WTC11 (cell line): ENCODE measurements at regions not wholly inside any gene's neighbourhood (a gene's known extent, or its start where the extent isn't known, plus 50 kb on each side); places are given as distances from the start of the nearest gene placed in this dataset.

ENCODE experiments used
- ATAC-seq: fragments of 200-7000 bp; cut with Tn5 transposase; 2 replicates; pipeline ENCODE4 v1.10.0; 2021; ENCODE audit warnings: mild to moderate bottlenecking, moderate library complexity
- CTCF ChIA-PET: fragments of 300-600 bp; sonication (Branson Sonifier 250); formaldehyde crosslinking; loops from one replicate; lab custom pipeline; 2021; ENCODE audit warnings: antibody characterized with exemption; lab: Charles Lee
- POLR2A ChIA-PET: fragments of 350-600 bp; sonication (Branson Sonifier 250); formaldehyde crosslinking; loops from one replicate; lab custom pipeline; 2021; ENCODE audit warnings: antibody characterized with exemption; lab: Charles Lee
- DNase-seq: peaks from one replicate; pipeline ENCODE4 v3.0.0; 2021; ENCODE audit warnings: low spot score
- H3K27ac Mint-ChIP-seq: 2 replicates; pipeline ENCODE4 v1.8.0; 2021; ENCODE audit warnings: mixed read lengths
- H3K27me3 Mint-ChIP-seq: 2 replicates; pipeline ENCODE4 v1.8.0; 2021; ENCODE audit warnings: low read depth, mild to moderate bottlenecking, moderate library complexity, mixed read lengths
- H3K36me3 Mint-ChIP-seq: 2 replicates; pipeline ENCODE4 v1.8.0; 2021; ENCODE audit warnings: mixed read lengths
- H3K4me1 Mint-ChIP-seq: 2 replicates; pipeline ENCODE4 v1.8.0; 2022; ENCODE audit warnings: mixed read lengths
- H3K4me3 Mint-ChIP-seq: 2 replicates; pipeline ENCODE4 v1.8.0; 2021; ENCODE audit warnings: mild to moderate bottlenecking, moderate library complexity, mixed read lengths
- H3K9me3 Mint-ChIP-seq: 2 replicates; pipeline ENCODE4 v1.8.0; 2021; ENCODE audit warnings: mixed read lengths
- E2F4 ChIP-seq: sonication (generic); formaldehyde crosslinking; IDR thresholded peaks from 2 replicates; pipeline ENCODE4 v1.8.1; 2022; ENCODE audit warnings: low read depth, mild to moderate bottlenecking, moderate library complexity, missing genetic modification reagents, borderline replicate concordance
- EMX1 ChIP-seq: fragments of 250-450 bp; sonication (Bioruptor Pico); IDR thresholded peaks from 2 replicates; pipeline ENCODE4 v1.8.0; 2021; ENCODE audit warnings: mild to moderate bottlenecking
- FOXJ3 ChIP-seq: sonication (generic); formaldehyde crosslinking; IDR thresholded peaks from 2 replicates; pipeline ENCODE4 v1.9.0; 2021; ENCODE audit warnings: missing genetic modification reagents, mild to moderate bottlenecking, borderline replicate concordance
- GRHL2 ChIP-seq: fragments of 250-450 bp; sonication (Bioruptor Pico); IDR thresholded peaks from 2 replicates; pipeline ENCODE4 v1.8.0; 2022; ENCODE audit warnings: mild to moderate bottlenecking, moderate library complexity; ENCODE audit not compliant: insufficient replicate concordance, severe bottlenecking
- GTF2I ChIP-seq: fragments of 250-450 bp; sonication (Bioruptor Pico); conservative IDR thresholded peaks from 2 replicates; pipeline ENCODE4 v1.4.0; 2021; ENCODE audit warnings: mild to moderate bottlenecking
- IRF2 ChIP-seq: sonication (generic); formaldehyde crosslinking; IDR thresholded peaks from 2 replicates; pipeline ENCODE4 v1.8.0; 2022; ENCODE audit warnings: low read depth, missing genetic modification reagents, borderline replicate concordance
- JUN ChIP-seq: sonication (generic); formaldehyde crosslinking; IDR thresholded peaks from 2 replicates; pipeline ENCODE4 v1.8.0; 2023; ENCODE audit warnings: mild to moderate bottlenecking, missing genetic modification reagents
- NFATC4 ChIP-seq: fragments of 250-450 bp; sonication (Bioruptor Pico); IDR thresholded peaks from 2 replicates; pipeline ENCODE4 v1.9.0; 2021; ENCODE audit warnings: mild to moderate bottlenecking
- PRDM15 ChIP-seq: sonication (generic); formaldehyde crosslinking; IDR thresholded peaks from 2 replicates; pipeline ENCODE4 v1.8.0; 2022; ENCODE audit warnings: missing genetic modification reagents
- PRRX2 ChIP-seq: fragments of 250-450 bp; sonication (Bioruptor Pico); IDR thresholded peaks from 2 replicates; pipeline ENCODE4 v1.8.0; 2021; ENCODE audit warnings: mild to moderate bottlenecking
- RORB ChIP-seq: fragments of 250-450 bp; sonication (Bioruptor Pico); IDR thresholded peaks from 2 replicates; pipeline ENCODE4 v1.9.0; 2021; ENCODE audit warnings: mild to moderate bottlenecking
- SMAD3 ChIP-seq: sonication (generic); formaldehyde crosslinking; IDR thresholded peaks from 2 replicates; pipeline ENCODE4 v1.8.0; 2022; ENCODE audit warnings: missing genetic modification reagents, mild to moderate bottlenecking, borderline replicate concordance
- SP1 ChIP-seq: sonication (generic); formaldehyde crosslinking; conservative IDR thresholded peaks from 2 replicates; pipeline ENCODE4 v1.8.1; 2022; ENCODE audit warnings: missing genetic modification reagents
- TCF7 ChIP-seq: sonication (generic); formaldehyde crosslinking; IDR thresholded peaks from 2 replicates; pipeline ENCODE4 v1.8.0; 2022; ENCODE audit warnings: mild to moderate bottlenecking, low read depth, missing genetic modification reagents, moderate library complexity
- ZBTB21 ChIP-seq: sonication (generic); formaldehyde crosslinking; IDR thresholded peaks from 2 replicates; pipeline ENCODE4 v1.8.1; 2023; ENCODE audit warnings: mild to moderate bottlenecking, missing genetic modification reagents, borderline replicate concordance
- ZNF317 ChIP-seq: sonication (generic); formaldehyde crosslinking; IDR thresholded peaks from 2 replicates; pipeline ENCODE4 v1.8.1; 2023; ENCODE audit warnings: low read depth, mild to moderate bottlenecking, moderate library complexity, missing genetic modification reagents, borderline replicate concordance
- TF ChIP-seq, protein P1 (sequence below): sonication (generic); formaldehyde crosslinking; IDR thresholded peaks from 2 replicates; pipeline ENCODE4 v1.8.0; 2022; ENCODE audit warnings: mild to moderate bottlenecking, missing genetic modification reagents
- TF ChIP-seq, protein P2 (sequence below): fragments of 250-450 bp; sonication (Bioruptor Pico); conservative IDR thresholded peaks from 2 replicates; pipeline ENCODE4 v1.9.0; 2021; ENCODE audit warnings: mild to moderate bottlenecking
- TF ChIP-seq, protein P3 (sequence below): sonication (generic); formaldehyde crosslinking; conservative IDR thresholded peaks from 2 replicates; pipeline ENCODE4 v1.8.1; 2022; ENCODE audit warnings: mild to moderate bottlenecking, missing genetic modification reagents
- TF ChIP-seq, protein P4 (sequence below): sonication (generic); formaldehyde crosslinking; IDR thresholded peaks from 2 replicates; pipeline ENCODE4 v1.8.1; 2022; ENCODE audit warnings: low read depth, missing genetic modification reagents, borderline replicate concordance
- TF ChIP-seq, protein P5 (sequence below): sonication (generic); formaldehyde crosslinking; IDR thresholded peaks from 2 replicates; pipeline ENCODE4 v1.8.0; 2022; ENCODE audit warnings: mild to moderate bottlenecking, missing genetic modification reagents

DNA sequence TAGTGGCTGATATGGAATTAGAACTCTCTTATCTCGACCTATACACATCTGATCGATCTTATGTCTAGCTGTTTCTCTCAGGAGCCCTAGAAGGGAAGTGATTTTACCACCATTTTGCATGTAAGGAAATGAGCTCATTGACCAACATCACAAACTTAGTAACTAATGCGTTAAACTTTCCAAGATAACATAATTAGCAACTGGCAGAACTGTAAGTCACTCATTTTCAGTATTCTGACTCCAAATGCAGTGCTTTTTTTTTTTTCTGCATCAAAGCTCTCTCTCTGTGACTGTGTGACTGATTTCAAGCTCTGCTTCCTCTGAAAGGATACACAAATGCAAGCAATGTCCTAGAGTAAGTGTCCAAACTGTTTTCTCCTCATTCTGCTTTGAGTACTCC lies 68.1 kb upstream of the FBXL7 start (continued):
- TF ChIP-seq, protein P1, sequence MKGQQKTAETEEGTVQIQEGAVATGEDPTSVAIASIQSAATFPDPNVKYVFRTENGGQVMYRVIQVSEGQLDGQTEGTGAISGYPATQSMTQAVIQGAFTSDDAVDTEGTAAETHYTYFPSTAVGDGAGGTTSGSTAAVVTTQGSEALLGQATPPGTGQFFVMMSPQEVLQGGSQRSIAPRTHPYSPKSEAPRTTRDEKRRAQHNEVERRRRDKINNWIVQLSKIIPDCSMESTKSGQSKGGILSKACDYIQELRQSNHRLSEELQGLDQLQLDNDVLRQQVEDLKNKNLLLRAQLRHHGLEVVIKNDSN (CRISPR knock-in tag), result no peak
- TF ChIP-seq FOXJ3, result no peak
- TF ChIP-seq PRRX2, result no peak
- no peak for TF ChIP-seq GRHL2 (CRISPR knock-in tag)
- no peak for TF ChIP-seq GTF2I
- TF ChIP-seq ZNF317, result no peak

DNA sequence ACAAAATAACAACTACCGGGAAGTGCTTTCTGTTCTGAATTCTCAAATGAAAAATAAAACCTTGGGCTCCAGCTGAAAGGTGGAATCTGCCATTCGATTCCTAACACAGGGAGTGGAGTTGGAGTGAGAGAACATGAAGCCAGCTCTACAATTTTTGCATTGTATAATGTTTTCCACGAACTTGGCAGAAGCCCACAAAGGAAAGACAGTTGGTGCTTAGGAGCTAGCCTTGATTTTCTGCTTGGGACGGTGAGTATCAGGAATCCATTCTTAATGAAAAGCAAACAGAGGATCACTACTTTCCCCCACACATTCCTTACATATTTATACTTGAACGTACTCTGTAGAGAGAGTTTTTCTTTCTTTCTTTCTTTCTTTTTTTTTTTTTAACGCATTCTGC lies 74.2 kb upstream of the FBXL7 start:
- Mint-ChIP-seq H3K9me3 (no peaks in the 10 kb centered on the region), H3K27me3 (no peaks in the 10 kb centered on the region), H3K27ac (peak overlapping the region; percentile 60; the same call in 1 of the 2 replicates), H3K4me1 (peaks cover 18% of the 10 kb centered on the region), H3K4me3 (peak overlapping the region; percentile 18), H3K36me3 (no peaks in the 10 kb centered on the region)
- peak; percentile 83 for ATAC-seq
- DNase-seq, result no peak
- POLR2A ChIA-PET, result no interaction called here
- TF ChIP-seq IRF2 (CRISPR knock-in tag) (no peak), SP1 (CRISPR knock-in tag) (no peak), TCF7 (no peak), SMAD3 (CRISPR knock-in tag) (no peak), PRDM15 (CRISPR knock-in tag) (no peak), NFATC4 (CRISPR knock-in tag) (no peak)
- TF ChIP-seq, protein P1 (CRISPR knock-in tag), result no peak
- TF ChIP-seq, protein P2, sequence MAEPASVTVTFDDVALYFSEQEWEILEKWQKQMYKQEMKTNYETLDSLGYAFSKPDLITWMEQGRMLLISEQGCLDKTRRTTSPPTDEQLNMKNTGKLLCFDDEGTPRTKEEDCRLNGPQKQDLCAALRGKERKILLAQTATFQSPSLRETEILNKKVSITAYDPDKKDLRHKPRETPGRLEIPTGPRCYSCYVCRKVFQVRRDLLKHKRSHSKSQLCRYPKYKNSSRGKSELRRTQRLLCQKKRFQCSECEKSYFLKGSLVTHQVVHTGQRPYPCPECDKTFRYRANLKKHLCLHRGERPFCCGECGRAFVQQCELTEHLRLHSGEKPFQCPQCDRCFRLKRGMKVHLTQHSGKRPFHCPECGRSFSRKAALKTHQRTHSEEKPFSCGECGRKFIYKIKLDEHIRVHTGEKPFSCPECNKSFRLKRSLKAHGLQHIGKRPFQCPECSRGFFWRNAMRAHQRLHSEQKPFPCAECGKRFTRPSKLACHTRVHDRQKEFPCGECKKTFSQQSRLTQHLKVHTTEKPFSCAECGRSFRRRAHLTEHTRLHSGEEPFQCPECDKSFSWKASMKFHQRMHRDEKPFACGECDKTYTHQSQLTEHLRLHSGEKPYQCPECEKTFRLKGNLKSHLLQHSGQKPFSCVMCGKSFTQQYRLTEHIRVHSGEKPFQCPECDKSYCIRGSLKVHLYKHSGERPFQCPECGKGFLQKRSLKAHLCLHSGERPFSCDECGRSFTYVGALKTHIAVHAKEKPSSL (CRISPR knock-in tag), result no peak
- TF ChIP-seq, protein P3, sequence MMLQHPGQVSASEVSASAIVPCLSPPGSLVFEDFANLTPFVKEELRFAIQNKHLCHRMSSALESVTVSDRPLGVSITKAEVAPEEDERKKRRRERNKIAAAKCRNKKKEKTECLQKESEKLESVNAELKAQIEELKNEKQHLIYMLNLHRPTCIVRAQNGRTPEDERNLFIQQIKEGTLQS (CRISPR knock-in tag), result no peak
- CTCF ChIA-PET, result interaction anchor here (0.5 to 1.9 kb wide), 3 partner anchors 116 to 638 kb away, joined by 4 to 6 read pairs (median 5); no protein-coding TSS in a partner anchor

DNA sequence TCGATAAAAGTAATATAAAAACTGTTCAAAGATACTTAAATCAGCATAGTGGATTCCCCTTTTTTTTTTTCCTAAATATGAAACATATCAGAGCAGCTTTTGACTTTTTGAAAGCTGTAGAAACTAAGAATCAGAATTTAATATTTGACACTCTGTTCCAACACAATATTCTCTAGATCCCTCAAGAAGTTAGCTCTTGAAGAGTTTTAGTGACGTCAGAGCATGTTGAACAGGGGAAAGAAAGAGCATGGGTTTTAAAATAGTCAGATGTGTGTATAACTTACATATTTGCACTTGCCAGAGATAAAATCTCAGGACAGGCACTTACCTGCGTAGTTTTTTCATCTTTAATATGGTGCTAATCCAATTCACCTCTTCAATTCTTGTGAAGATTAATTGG lies 75.2 kb upstream of the FBXL7 start:
- ChIA-PET POLR2A (no interaction called here), CTCF (interaction anchor here (1.9 kb wide), 1 partner anchor 319 kb away, joined by 5 read pairs; no protein-coding TSS in a partner anchor)
- ATAC-seq (no peak), DNase-seq (no peak)
- Mint-ChIP-seq H3K4me1 (peaks cover 18% of the 10 kb centered on the region), H3K9me3 (no peaks in the 10 kb centered on the region), H3K36me3 (no peaks in the 10 kb centered on the region), H3K27ac (no peak overlapping the region), H3K27me3 (no peaks in the 10 kb centered on the region), H3K4me3 (no peak overlapping the region)
- no peak for TF ChIP-seq ZBTB21 (CRISPR knock-in tag)
- no peak for TF ChIP-seq RORB (CRISPR knock-in tag)
- TF ChIP-seq JUN, result no peak
- TF ChIP-seq, protein P4, sequence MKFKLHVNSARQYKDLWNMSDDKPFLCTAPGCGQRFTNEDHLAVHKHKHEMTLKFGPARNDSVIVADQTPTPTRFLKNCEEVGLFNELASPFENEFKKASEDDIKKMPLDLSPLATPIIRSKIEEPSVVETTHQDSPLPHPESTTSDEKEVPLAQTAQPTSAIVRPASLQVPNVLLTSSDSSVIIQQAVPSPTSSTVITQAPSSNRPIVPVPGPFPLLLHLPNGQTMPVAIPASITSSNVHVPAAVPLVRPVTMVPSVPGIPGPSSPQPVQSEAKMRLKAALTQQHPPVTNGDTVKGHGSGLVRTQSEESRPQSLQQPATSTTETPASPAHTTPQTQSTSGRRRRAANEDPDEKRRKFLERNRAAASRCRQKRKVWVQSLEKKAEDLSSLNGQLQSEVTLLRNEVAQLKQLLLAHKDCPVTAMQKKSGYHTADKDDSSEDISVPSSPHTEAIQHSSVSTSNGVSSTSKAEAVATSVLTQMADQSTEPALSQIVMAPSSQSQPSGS (CRISPR knock-in tag), result no peak
- TF ChIP-seq E2F4 (CRISPR knock-in tag), result no peak
- TF ChIP-seq, protein P5, sequence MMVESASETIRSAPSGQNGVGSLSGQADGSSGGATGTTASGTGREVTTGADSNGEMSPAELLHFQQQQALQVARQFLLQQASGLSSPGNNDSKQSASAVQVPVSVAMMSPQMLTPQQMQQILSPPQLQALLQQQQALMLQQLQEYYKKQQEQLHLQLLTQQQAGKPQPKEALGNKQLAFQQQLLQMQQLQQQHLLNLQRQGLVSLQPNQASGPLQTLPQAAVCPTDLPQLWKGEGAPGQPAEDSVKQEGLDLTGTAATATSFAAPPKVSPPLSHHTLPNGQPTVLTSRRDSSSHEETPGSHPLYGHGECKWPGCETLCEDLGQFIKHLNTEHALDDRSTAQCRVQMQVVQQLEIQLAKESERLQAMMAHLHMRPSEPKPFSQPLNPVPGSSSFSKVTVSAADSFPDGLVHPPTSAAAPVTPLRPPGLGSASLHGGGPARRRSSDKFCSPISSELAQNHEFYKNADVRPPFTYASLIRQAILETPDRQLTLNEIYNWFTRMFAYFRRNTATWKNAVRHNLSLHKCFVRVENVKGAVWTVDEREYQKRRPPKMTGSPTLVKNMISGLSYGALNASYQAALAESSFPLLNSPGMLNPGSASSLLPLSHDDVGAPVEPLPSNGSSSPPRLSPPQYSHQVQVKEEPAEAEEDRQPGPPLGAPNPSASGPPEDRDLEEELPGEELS (CRISPR knock-in tag), result no peak
- no peak for TF ChIP-seq EMX1 (CRISPR knock-in tag)
